HEK293 (cell line): ENCODE measurements at regions not wholly inside any gene's neighbourhood (a gene's known extent, or its start where the extent isn't known, plus 50 kb on each side); places are given as distances from the start of the nearest gene placed in this dataset.

Source experiments
- CTCF ChIA-PET: fragments of 350-600 bp; formaldehyde crosslinking; extraction: SDS; loops from one replicate; lab custom pipeline; 2021; ENCODE audit warnings: antibody characterized with exemption; lab: Yijun Ruan, JAX
- POLR2A ChIA-PET: fragments of 300-600 bp; formaldehyde crosslinking; extraction: SDS; loops from one replicate; lab custom pipeline; 2020; ENCODE audit warnings: antibody characterized with exemption, inconsistent platforms; lab: Yijun Ruan, JAX
- H3K27ac ChIP-seq: fragments of 200-500 bp; sonication (Bioruptor generic); 2 replicates; pipeline ENCODE4 v1.5.1; 2014; ENCODE audit warnings: low read depth, low read length, control low read depth, inconsistent platforms; ENCODE audit errors: extremely low read depth
- H3K36me3 ChIP-seq, 2 experiments: fragments of 200-500 bp in 1 of 2; sonication (Bioruptor generic) in 1 of 2; 1 replicate in 1 of 2; 2 replicates in 1 of 2; pipeline ENCODE4 v1.5.1; 2014 to 2017; ENCODE audit warnings: inconsistent platforms in 2 of 2, low read length in 2 of 2; ENCODE audit not compliant: control insufficient read depth in 2 of 2, insufficient read depth in 1 of 2
- H3K4me1 ChIP-seq: fragments of 200-500 bp; sonication (Bioruptor generic); 2 replicates; pipeline ENCODE4 v1.5.1; 2014; ENCODE audit warnings: mild to moderate bottlenecking, low read length, inconsistent platforms; ENCODE audit not compliant: control insufficient read depth, insufficient read depth
- H3K4me3 ChIP-seq: 2 replicates; pipeline ENCODE4 v1.5.1; 2011; ENCODE audit warnings: low read depth, mild to moderate bottlenecking, control low read depth, low read length, moderate library complexity
- H3K9me3 ChIP-seq: fragments of 200-500 bp; sonication (Bioruptor generic); 2 replicates; pipeline ENCODE4 v1.5.1; 2014; ENCODE audit warnings: low read depth, low read length, inconsistent platforms; ENCODE audit not compliant: control insufficient read depth, insufficient read depth
- GLIS2 ChIP-seq: fragments of 450-650 bp; formaldehyde crosslinking; IDR thresholded peaks from 2 replicates; pipeline ENCODE4 v1.5.1; 2016; ENCODE audit warnings: missing biosample characterization, missing genetic modification characterization
- IKZF3 ChIP-seq: fragments of 450-650 bp; IDR thresholded peaks from 2 replicates; pipeline ENCODE4 v1.5.0; 2018; ENCODE audit warnings: missing biosample characterization, mild to moderate bottlenecking, missing genetic modification characterization, moderate library complexity
- MEIS1 ChIP-seq: sonication (generic); formaldehyde crosslinking; IDR thresholded peaks from 2 replicates; pipeline ENCODE4 v1.8.1; 2022; ENCODE audit warnings: missing genetic modification reagents, mild to moderate bottlenecking, borderline replicate concordance
- SCRT2 ChIP-seq: fragments of 450-650 bp; formaldehyde crosslinking; IDR thresholded peaks from 2 replicates; pipeline ENCODE4 v1.5.1; 2016; ENCODE audit warnings: missing biosample characterization, missing genetic modification characterization
- ZBTB21 ChIP-seq: fragments of 450-650 bp; formaldehyde crosslinking; IDR thresholded peaks from 2 replicates; pipeline ENCODE4 v1.5.1; 2017; ENCODE audit warnings: missing biosample characterization, missing genetic modification characterization
- ZFP69B ChIP-seq: fragments of 450-650 bp; formaldehyde crosslinking; IDR thresholded peaks from 2 replicates; pipeline ENCODE4 v1.5.1; 2016; ENCODE audit warnings: missing biosample characterization, missing genetic modification characterization
- ZNF121 ChIP-seq: fragments of 450-650 bp; formaldehyde crosslinking; IDR thresholded peaks from 2 replicates; pipeline ENCODE4 v1.5.1; 2016; ENCODE audit warnings: missing biosample characterization, missing genetic modification characterization
- ZNF157 ChIP-seq: fragments of 450-650 bp; formaldehyde crosslinking; IDR thresholded peaks from 2 replicates; pipeline ENCODE4 v1.5.1; 2016; ENCODE audit warnings: missing biosample characterization, missing genetic modification characterization
- ZNF175 ChIP-seq: fragments of 450-650 bp; formaldehyde crosslinking; IDR thresholded peaks from 2 replicates; pipeline ENCODE4 v1.5.1; 2016; ENCODE audit warnings: missing biosample characterization, missing genetic modification characterization
- ZNF2 ChIP-seq: fragments of 450-650 bp; formaldehyde crosslinking; IDR thresholded peaks from 2 replicates; pipeline ENCODE4 v1.5.1; 2016; ENCODE audit warnings: missing biosample characterization, missing genetic modification characterization
- ZNF274 ChIP-seq, 2 experiments: fragments of 200-500 bp in 1 of 2; fragments of 450-650 bp in 1 of 2; sonication (Bioruptor generic) in 1 of 2; formaldehyde crosslinking in 1 of 2; IDR thresholded peaks; 2 replicates each; pipeline versions ENCODE4 v1.5.1 to v1.6.1; 2014 to 2016; ENCODE audit warnings: borderline replicate concordance in 1 of 2, inconsistent platforms in 1 of 2, low read length in 1 of 2, missing biosample characterization in 1 of 2, missing genetic modification characterization in 1 of 2
- ZNF426 ChIP-seq: fragments of 450-650 bp; formaldehyde crosslinking; IDR thresholded peaks from 2 replicates; pipeline ENCODE4 v1.5.1; 2017; ENCODE audit warnings: missing biosample characterization, missing genetic modification characterization, mild to moderate bottlenecking, inconsistent platforms, moderate library complexity
- ZNF433 ChIP-seq: fragments of 450-650 bp; formaldehyde crosslinking; IDR thresholded peaks from 2 replicates; pipeline ENCODE4 v1.5.1; 2016; ENCODE audit warnings: missing biosample characterization, missing genetic modification characterization, low read depth
- ZNF48 ChIP-seq: fragments of 450-650 bp; formaldehyde crosslinking; IDR thresholded peaks from 2 replicates; pipeline ENCODE4 v1.5.1; 2016; ENCODE audit warnings: missing biosample characterization, missing genetic modification characterization
- ZNF561 ChIP-seq: fragments of 450-650 bp; IDR thresholded peaks from 2 replicates; pipeline ENCODE4 v1.5.1; 2018; ENCODE audit warnings: missing biosample characterization, missing genetic modification characterization, borderline replicate concordance
- ZNF76 ChIP-seq: fragments of 450-650 bp; formaldehyde crosslinking; IDR thresholded peaks from 2 replicates; pipeline ENCODE4; 2016; ENCODE audit warnings: low read depth, missing biosample characterization, missing genetic modification characterization, borderline replicate concordance
- ZNF830 ChIP-seq: fragments of 450-650 bp; IDR thresholded peaks from 2 replicates; pipeline ENCODE4 v1.5.0; 2018; ENCODE audit warnings: missing biosample characterization, missing genetic modification characterization, low read depth, mild to moderate bottlenecking, moderate library complexity
- ZNF837 ChIP-seq: fragments of 450-650 bp; formaldehyde crosslinking; IDR thresholded peaks from 2 replicates; pipeline ENCODE4 v1.5.1; 2016; ENCODE audit warnings: missing biosample characterization, missing genetic modification characterization
- ZSCAN23 ChIP-seq: fragments of 450-650 bp; formaldehyde crosslinking; IDR thresholded peaks from 2 replicates; pipeline ENCODE4 v1.5.1; 2016; ENCODE audit warnings: missing biosample characterization, missing genetic modification characterization
- TF ChIP-seq, protein P1 (sequence below): fragments of 450-650 bp; formaldehyde crosslinking; IDR thresholded peaks from 2 replicates; pipeline ENCODE4 v1.5.0; 2017; ENCODE audit warnings: missing biosample characterization, missing genetic modification characterization, borderline replicate concordance
- TF ChIP-seq, protein P2 (sequence below): fragments of 450-650 bp; formaldehyde crosslinking; IDR thresholded peaks from 2 replicates; pipeline ENCODE4 v1.5.1; 2016; ENCODE audit warnings: missing biosample characterization, missing genetic modification characterization
- TF ChIP-seq, protein P3 (sequence below): fragments of 450-650 bp; formaldehyde crosslinking; IDR thresholded peaks from 2 replicates; pipeline ENCODE4 v1.5.1; 2017; ENCODE audit warnings: missing biosample characterization, missing genetic modification characterization
- TF ChIP-seq, protein P4 (sequence below): fragments of 450-650 bp; formaldehyde crosslinking; IDR thresholded peaks from 2 replicates; pipeline ENCODE4 v1.5.1; 2016; ENCODE audit warnings: missing biosample characterization, missing genetic modification characterization
- TF ChIP-seq, protein P5 (sequence below): fragments of 450-650 bp; formaldehyde crosslinking; optimal IDR thresholded peaks from 2 replicates; pipeline ENCODE3; 2016; ENCODE audit warnings: missing biosample characterization, mild to moderate bottlenecking, missing genetic modification characterization

DNA sequence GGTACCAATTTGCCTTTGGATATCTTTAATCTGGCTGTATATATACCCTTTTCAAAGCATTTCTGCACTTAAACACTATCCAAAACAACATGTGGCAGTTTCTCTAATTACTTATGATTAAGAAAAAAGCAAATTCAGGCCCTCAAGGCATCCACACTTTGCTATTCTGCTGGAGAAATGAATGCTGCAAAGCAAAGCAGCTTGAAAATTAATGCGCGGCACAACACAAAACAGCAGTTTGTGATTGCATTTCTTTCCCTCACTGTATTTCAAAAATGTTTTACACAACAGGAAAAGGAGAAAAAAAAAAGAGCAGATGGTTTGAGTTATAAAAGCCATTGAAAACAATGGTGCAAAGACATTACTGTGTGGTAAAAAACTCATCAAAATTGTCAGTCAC, 738.4 kb upstream of the RAG2 start:
- ChIA-PET POLR2A (no interaction called here), CTCF (interaction anchor here (0.7 kb wide), 1 partner anchor 884 kb away, joined by 3 read pairs; no protein-coding TSS in a partner anchor)
- Histone ChIP-seq H3K4me3 (no peak overlapping the region), H3K4me1 (no peaks in the 10 kb centered on the region), H3K27ac (no peak overlapping the region), H3K9me3 (no peaks in the 10 kb centered on the region), H3K36me3 (no peaks in the 10 kb centered on the region)
- no peak for TF ChIP-seq ZNF837 (tag by site-specific recombination)
- no peak for TF ChIP-seq ZNF175
- no peak for TF ChIP-seq ZNF121 (tag by site-specific recombination)
- TF ChIP-seq ZNF48 = no peak
- no peak for TF ChIP-seq ZNF2 (tag by site-specific recombination)
- TF ChIP-seq SCRT2 (tag by site-specific recombination) = no peak
- no peak for TF ChIP-seq ZBTB21 (tag by site-specific recombination)
- TF ChIP-seq ZNF76 (tag by site-specific recombination) = no peak
- TF ChIP-seq, protein P1, sequence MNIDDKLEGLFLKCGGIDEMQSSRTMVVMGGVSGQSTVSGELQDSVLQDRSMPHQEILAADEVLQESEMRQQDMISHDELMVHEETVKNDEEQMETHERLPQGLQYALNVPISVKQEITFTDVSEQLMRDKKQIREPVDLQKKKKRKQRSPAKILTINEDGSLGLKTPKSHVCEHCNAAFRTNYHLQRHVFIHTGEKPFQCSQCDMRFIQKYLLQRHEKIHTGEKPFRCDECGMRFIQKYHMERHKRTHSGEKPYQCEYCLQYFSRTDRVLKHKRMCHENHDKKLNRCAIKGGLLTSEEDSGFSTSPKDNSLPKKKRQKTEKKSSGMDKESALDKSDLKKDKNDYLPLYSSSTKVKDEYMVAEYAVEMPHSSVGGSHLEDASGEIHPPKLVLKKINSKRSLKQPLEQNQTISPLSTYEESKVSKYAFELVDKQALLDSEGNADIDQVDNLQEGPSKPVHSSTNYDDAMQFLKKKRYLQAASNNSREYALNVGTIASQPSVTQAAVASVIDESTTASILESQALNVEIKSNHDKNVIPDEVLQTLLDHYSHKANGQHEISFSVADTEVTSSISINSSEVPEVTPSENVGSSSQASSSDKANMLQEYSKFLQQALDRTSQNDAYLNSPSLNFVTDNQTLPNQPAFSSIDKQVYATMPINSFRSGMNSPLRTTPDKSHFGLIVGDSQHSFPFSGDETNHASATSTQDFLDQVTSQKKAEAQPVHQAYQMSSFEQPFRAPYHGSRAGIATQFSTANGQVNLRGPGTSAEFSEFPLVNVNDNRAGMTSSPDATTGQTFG (tag by site-specific recombination) = no peak
- TF ChIP-seq, protein P2, sequence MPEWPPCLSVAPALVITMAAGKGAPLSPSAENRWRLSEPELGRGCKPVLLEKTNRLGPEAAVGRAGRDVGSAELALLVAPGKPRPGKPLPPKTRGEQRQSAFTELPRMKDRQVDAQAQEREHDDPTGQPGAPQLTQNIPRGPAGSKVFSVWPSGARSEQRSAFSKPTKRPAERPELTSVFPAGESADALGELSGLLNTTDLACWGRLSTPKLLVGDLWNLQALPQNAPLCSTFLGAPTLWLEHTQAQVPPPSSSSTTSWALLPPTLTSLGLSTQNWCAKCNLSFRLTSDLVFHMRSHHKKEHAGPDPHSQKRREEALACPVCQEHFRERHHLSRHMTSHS = no peak
- no peak for TF ChIP-seq ZSCAN23 (tag by site-specific recombination)
- TF ChIP-seq ZNF157 = no peak
- TF ChIP-seq IKZF3 (tag by site-specific recombination) = no peak
- no peak for TF ChIP-seq ZNF561
- TF ChIP-seq ZFP69B (tag by site-specific recombination) = no peak
- no peak for TF ChIP-seq ZNF426
- TF ChIP-seq ZNF274 (IDR thresholded peaks at IDR 0.05; ENCODE audit: low read length) = no peak
- no peak for TF ChIP-seq ZNF274 (tag by site-specific recombination; IDR thresholded peaks at IDR 0.05; ENCODE audit: borderline replicate concordance)
- TF ChIP-seq MEIS1 = no peak
- TF ChIP-seq, protein P3, sequence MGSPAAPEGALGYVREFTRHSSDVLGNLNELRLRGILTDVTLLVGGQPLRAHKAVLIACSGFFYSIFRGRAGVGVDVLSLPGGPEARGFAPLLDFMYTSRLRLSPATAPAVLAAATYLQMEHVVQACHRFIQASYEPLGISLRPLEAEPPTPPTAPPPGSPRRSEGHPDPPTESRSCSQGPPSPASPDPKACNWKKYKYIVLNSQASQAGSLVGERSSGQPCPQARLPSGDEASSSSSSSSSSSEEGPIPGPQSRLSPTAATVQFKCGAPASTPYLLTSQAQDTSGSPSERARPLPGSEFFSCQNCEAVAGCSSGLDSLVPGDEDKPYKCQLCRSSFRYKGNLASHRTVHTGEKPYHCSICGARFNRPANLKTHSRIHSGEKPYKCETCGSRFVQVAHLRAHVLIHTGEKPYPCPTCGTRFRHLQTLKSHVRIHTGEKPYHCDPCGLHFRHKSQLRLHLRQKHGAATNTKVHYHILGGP (tag by site-specific recombination) = no peak

DNA sequence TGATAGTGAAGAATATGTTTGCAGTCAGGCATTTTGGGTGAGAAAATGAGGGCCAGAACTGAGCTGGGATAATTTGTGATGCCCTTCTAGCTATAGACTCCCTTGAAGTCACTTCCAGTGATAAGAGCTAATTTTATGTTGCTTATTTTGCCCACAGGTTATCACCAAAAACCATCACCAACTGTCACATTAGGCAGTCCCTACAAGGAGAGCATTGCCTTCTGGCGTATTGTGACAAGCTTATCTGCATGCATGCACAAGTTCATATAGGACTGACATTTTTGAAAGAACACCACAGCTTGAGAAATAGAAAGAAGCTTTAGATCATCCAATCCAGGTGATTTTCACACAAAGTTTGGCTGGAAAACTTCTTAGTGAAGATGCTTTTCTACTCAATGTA, 735.3 kb upstream of the RAG2 start:
- CTCF ChIA-PET = no interaction called here
- Histone ChIP-seq H3K4me1 (no peaks in the 10 kb centered on the region), H3K36me3 (no peaks in the 10 kb centered on the region), H3K27ac (no peak overlapping the region), H3K4me3 (no peak overlapping the region), H3K9me3 (no peaks in the 10 kb centered on the region)
- TF ChIP-seq ZNF433 (tag by site-specific recombination) (no peak), ZNF830 (tag by site-specific recombination) (no peak), GLIS2 (no peak)
- TF ChIP-seq, protein P4, sequence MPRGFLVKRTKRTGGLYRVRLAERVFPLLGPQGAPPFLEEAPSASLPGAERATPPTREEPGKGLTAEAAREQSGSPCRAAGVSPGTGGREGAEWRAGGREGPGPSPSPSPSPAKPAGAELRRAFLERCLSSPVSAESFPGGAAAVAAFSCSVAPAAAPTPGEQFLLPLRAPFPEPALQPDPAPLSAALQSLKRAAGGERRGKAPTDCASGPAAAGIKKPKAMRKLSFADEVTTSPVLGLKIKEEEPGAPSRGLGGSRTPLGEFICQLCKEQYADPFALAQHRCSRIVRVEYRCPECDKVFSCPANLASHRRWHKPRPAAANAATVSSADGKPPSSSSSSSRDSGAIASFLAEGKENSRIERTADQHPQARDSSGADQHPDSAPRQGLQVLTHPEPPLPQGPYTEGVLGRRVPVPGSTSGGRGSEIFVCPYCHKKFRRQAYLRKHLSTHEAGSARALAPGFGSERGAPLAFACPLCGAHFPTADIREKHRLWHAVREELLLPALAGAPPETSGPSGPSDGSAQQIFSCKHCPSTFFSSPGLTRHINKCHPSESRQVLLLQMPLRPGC (tag by site-specific recombination) = no peak
- TF ChIP-seq, protein P5, sequence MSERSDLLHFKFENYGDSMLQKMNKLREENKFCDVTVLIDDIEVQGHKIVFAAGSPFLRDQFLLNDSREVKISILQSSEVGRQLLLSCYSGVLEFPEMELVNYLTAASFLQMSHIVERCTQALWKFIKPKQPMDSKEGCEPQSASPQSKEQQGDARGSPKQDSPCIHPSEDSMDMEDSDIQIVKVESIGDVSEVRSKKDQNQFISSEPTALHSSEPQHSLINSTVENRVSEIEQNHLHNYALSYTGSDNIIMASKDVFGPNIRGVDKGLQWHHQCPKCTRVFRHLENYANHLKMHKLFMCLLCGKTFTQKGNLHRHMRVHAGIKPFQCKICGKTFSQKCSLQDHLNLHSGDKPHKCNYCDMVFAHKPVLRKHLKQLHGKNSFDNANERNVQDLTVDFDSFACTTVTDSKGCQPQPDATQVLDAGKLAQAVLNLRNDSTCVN (tag by site-specific recombination) = no peak
- POLR2A ChIA-PET = no interaction called here
